Panc1 (cell line): ENCODE measurements at regions not wholly inside any gene's neighbourhood (a gene's known extent, or its start where the extent isn't known, plus 50 kb on each side); places are given as distances from the start of the nearest gene placed in this dataset.

Experiments
- ATAC-seq: fragments of 200-7000 bp; cut with Tn5 transposase; 2 replicates; pipeline ENCODE4 v1.9.1; 2020; ENCODE audit warnings: mild to moderate bottlenecking, moderate library complexity
- BruUV-seq: library from RNA; stranded (reverse); fragments of 400-500 nt; replicated peaks from 2 replicates; lab custom pipeline; 2021; lab: Mats Ljungman, UMichigan
- CTCF ChIA-PET: fragments of 300-600 bp; sonication (Branson Sonifier 250); formaldehyde crosslinking; loops from one replicate; lab custom pipeline; 2022; ENCODE audit warnings: antibody characterized with exemption; lab: Charles Lee
- POLR2A ChIA-PET: fragments of 300-600 bp; sonication (Branson Sonifier 250); formaldehyde crosslinking; loops from one replicate; lab custom pipeline; 2022; ENCODE audit warnings: antibody characterized with exemption; lab: Charles Lee
- DNase-seq: peaks from one replicate; pipeline ENCODE4 v3.0.0-alpha.2; 2010; ENCODE audit warnings: low read depth, low spot score
- H3K27ac ChIP-seq: 2 replicates; pipeline ENCODE4 v1.5.1; 2011; ENCODE audit warnings: mild to moderate bottlenecking, low read length, inconsistent platforms
- H3K27me3 ChIP-seq: fragments of 200-500 bp; sonication (Bioruptor generic); 2 replicates; pipeline ENCODE4 v1.6.0; 2014; ENCODE audit warnings: low read length, inconsistent platforms; ENCODE audit not compliant: control insufficient read depth, insufficient read depth
- H3K36me3 ChIP-seq: fragments of 200-500 bp; sonication (Bioruptor generic); 2 replicates; pipeline ENCODE4 v1.5.1; 2014; ENCODE audit warnings: inconsistent platforms, mild to moderate bottlenecking, low read length, moderate library complexity; ENCODE audit not compliant: control insufficient read depth, insufficient read depth
- H3K4me1 ChIP-seq: 2 replicates; pipeline ENCODE4 v1.5.1; 2011; ENCODE audit warnings: inconsistent platforms, mild to moderate bottlenecking, low read length, moderate library complexity; ENCODE audit not compliant: control insufficient read depth, insufficient read depth
- H3K4me3 ChIP-seq, 2 experiments: 2 replicates each; pipeline ENCODE4 v1.5.1; 2011 to 2012; ENCODE audit warnings: low read depth in 2 of 2, low read length in 2 of 2, mild to moderate bottlenecking in 2 of 2, inconsistent platforms in 1 of 2, moderate library complexity in 1 of 2
- H3K9me3 ChIP-seq: fragments of 200-500 bp; sonication (Bioruptor generic); 2 replicates; pipeline ENCODE4 v1.5.1; 2014; ENCODE audit warnings: low read depth, mild to moderate bottlenecking, inconsistent platforms, low read length, moderate library complexity; ENCODE audit not compliant: control insufficient read depth, insufficient read depth
- CTCF ChIP-seq: fragments of 450-650 bp; IDR thresholded peaks from 2 replicates; pipeline ENCODE4 v1.5.1; 2017; ENCODE audit warnings: mild to moderate bottlenecking
- POLR2AphosphoS5 ChIP-seq: IDR thresholded peaks from 2 replicates; pipeline ENCODE4 v1.6.1; 2012; ENCODE audit warnings: mild to moderate bottlenecking, low read depth, low read length, moderate library complexity
- REST ChIP-seq, 2 experiments: IDR thresholded peaks; 2 replicates each; pipeline ENCODE4 v1.6.1; 2011 to 2012; ENCODE audit warnings: low read depth in 2 of 2, control low read depth in 1 of 2, low read length in 1 of 2, mild to moderate bottlenecking in 1 of 2, moderate library complexity in 1 of 2; ENCODE audit not compliant: insufficient read depth in 1 of 2
- SIN3A ChIP-seq: IDR thresholded peaks from 2 replicates; pipeline ENCODE4 v1.6.1; 2012; ENCODE audit warnings: low read depth, mild to moderate bottlenecking, low read length, moderate library complexity, borderline replicate concordance; ENCODE audit not compliant: insufficient read depth
- TCF7L2 ChIP-seq: IDR thresholded peaks from 2 replicates; pipeline ENCODE4 v1.6.1; 2011; ENCODE audit warnings: mild to moderate bottlenecking, low read depth, low read length, inconsistent platforms
- in situ Hi-C: cut with HindIII; loops from 2 replicates; pipeline ENCODE4 v1.10.0; 2016; ENCODE audit warnings: low sequenced_read_pairs, low pct_unique_long_range_greater_than_20kb
- intact Hi-C: fragments of 100-400 bp; cut with micrococcal nuclease; formaldehyde crosslinking; loops from one replicate; pipeline ENCODE4 v1.10.0; 2022; ENCODE audit not compliant: unreplicated experiment

GRCh38 chr16:27692576-27692975 lies 142.6 kb downstream of the KATNIP start:
- Histone ChIP-seq H3K27me3 (no peaks in the 10 kb centered on the region), H3K4me3 (no peak overlapping the region), H3K4me1 (no peaks in the 10 kb centered on the region), H3K36me3 (no peaks in the 10 kb centered on the region), H3K9me3 (no peaks in the 10 kb centered on the region), H3K27ac (no peak overlapping the region)
- no TSS peak for BruUV-seq
- ATAC-seq (no peak), DNase-seq (no peak)
- in situ Hi-C loops, result no loop called here
- CTCF ChIA-PET, result interaction anchor here (0.5 to 0.7 kb wide), 2 partner anchors 14 to 39 kb away, joined by 3 to 6 read pairs; no protein-coding TSS in a partner anchor
- POLR2A ChIA-PET, result no interaction called here
- intact Hi-C loops, result no loop called here
- TF ChIP-seq POLR2AphosphoS5 (no peak), CTCF (no peak), SIN3A (no peak), TCF7L2 (no peak), REST (IDR thresholded peaks at IDR 0.05; ENCODE audit: insufficient read depth in 1 of 2, low read depth in 2 of 2, low read length in 1 of 2) (no peak)

- DNase-seq (no peak), ATAC-seq (no peak)
- Histone ChIP-seq H3K4me1 (no peaks in the 10 kb centered on the region), H3K9me3 (no peaks in the 10 kb centered on the region), H3K36me3 (no peaks in the 10 kb centered on the region), H3K4me3 (no peak overlapping the region), H3K27ac (no peak overlapping the region), H3K27me3 (no peaks in the 10 kb centered on the region)
- TF ChIP-seq POLR2AphosphoS5, result no peak
- TF ChIP-seq SIN3A, result no peak
- TF ChIP-seq TCF7L2, result no peak
- TF ChIP-seq REST (IDR thresholded peaks at IDR 0.05; ENCODE audit: insufficient read depth in 1 of 2, low read depth in 2 of 2, low read length in 1 of 2), result no peak
- no peak for TF ChIP-seq CTCF
- in situ Hi-C loops, result no loop called here
- no TSS peak for BruUV-seq
- intact Hi-C loops, result loop anchor here (5.0 kb wide), 1 partner anchor 172 kb away; no protein-coding TSS in a partner anchor
- POLR2A ChIA-PET, result no interaction called here
- CTCF ChIA-PET, result no interaction called here
Observed at GRCh38 chr16:27695161-27695560, 145.2 kb downstream of the KATNIP start.
